Pancreas (tissue), 10 donors: ENCODE measurements at regions not wholly inside any gene's neighbourhood (a gene's known extent, or its start where the extent isn't known, plus 50 kb on each side); places are given as distances from the start of the nearest gene placed in this dataset.
"Not testable (repeated sequence)": the region's sequence is repeated elsewhere in the genome, so short reads cannot be mapped to it uniquely, and the experiment has no call there.

ENCODE experiments used
- ATAC-seq, 4 donors: fragments of 200-7000 bp; cut with Tn5 transposase; one replicate each; pipeline versions ENCODE4 v1.8.0 to v1.9.1; 2020; ENCODE audit warnings: mild to moderate bottlenecking in 4 of 4, moderate library complexity in 4 of 4
- DNase-seq, 6 donors: peaks; one replicate each; pipeline ENCODE4 v3.0.0-alpha.2; 2020
- FAIRE-seq: peaks from 2 replicates; lab custom pipeline; 2012; peaks lifted over from hg19 to GRCh38; lab: Jason Lieb, UNC
- H3K27ac ChIP-seq, 4 donors: fragments of 200-600 bp; sonication (generic); 1 replicate in 3 of 4; 2 replicates in 1 of 4; pipeline versions ENCODE4 v1.5.0 to v1.8.0; 2020
- H3K27me3 ChIP-seq, 4 donors: fragments of 200-600 bp; one replicate each; pipeline ENCODE4 v1.8.0; 2021
- H3K36me3 ChIP-seq, 3 donors: fragments of 200-600 bp; sonication (generic) in 1 of 3; one replicate each; pipeline versions ENCODE4 v1.5.0 to v1.8.0; 2020 to 2021
- H3K4me1 ChIP-seq, 3 donors: fragments of 200-600 bp; one replicate each; pipeline ENCODE4 v1.8.0; 2021
- H3K4me3 ChIP-seq, 4 donors: fragments of 200-600 bp; sonication (generic) in 2 of 4; one replicate each; pipeline versions ENCODE4 v1.5.0 to v1.8.0; 2020 to 2021
- H3K9me3 ChIP-seq, 4 donors: fragments of 200-600 bp; one replicate each; pipeline ENCODE4 v1.8.0; 2021
- WGBS, 2 donors: extraction: QIAGEN DNeasy Blood & Tissue Kit; methylation state at CpG; one replicate each; pipeline ENCODE4 v1.1.7; 2013; 5-methylcytosine and 5-hydroxymethylcytosine counted together
- intact Hi-C, 3 donors: fragments of 100-400 bp; cut with DNase I; formaldehyde crosslinking; loops; one replicate each; pipeline versions ENCODE4 v1.11.1 to v1.14.2; 2022
- TF ChIP-seq, protein P1 (sequence below), 4 donors: fragments of 200-600 bp; sonication (generic) in 3 of 4; IDR thresholded peaks; one replicate each; pipeline versions ENCODE4 v1.5.0 to v1.8.0; 2021; ENCODE audit warnings: antibody characterized with exemption in 4 of 4
- donor health status: healthy with polysubstance abuse.
- donor health status: DM: no; HTN: no; CAD: no; lungs with moderate emphysema.
- donor health status: DM: no; HTN: no; CAD: no.
- donor health status: control.
- donor health status: control.
- donor health status: Bipolar disorder and iron deficiency.
- donor health status: DM: yes; HTN: yes; CAD: no.
- donor health status: DM: no; HTN: no; CAD: no.
- donor health status: DM: no; HTN: no; CAD: no.
- donor health status: DM: yes; HTN: yes; CAD: no.

GRCh38 chr11:13614918-13615317, 53.5 kb upstream of the FAR1 start:
- H3K4me1 ChIP-seq, H3K36me3 ChIP-seq, intact Hi-C loops, H3K4me3 ChIP-seq, H3K27ac ChIP-seq, FAIRE-seq, ATAC-seq, H3K9me3 ChIP-seq, DNase-seq, H3K27me3 ChIP-seq: not testable (repeated sequence)

- Histone ChIP-seq H3K27ac (no peak overlapping the region), H3K4me3 (no peak overlapping the region), H3K4me1 (no peaks in the 10 kb centered on the region), H3K27me3 (no peaks in the 10 kb centered on the region), H3K36me3 (no peaks in the 10 kb centered on the region), H3K9me3 (no peaks in the 10 kb centered on the region)
- intact Hi-C loops = no loop called here
- no peak for ATAC-seq
- TF ChIP-seq, protein P1, sequence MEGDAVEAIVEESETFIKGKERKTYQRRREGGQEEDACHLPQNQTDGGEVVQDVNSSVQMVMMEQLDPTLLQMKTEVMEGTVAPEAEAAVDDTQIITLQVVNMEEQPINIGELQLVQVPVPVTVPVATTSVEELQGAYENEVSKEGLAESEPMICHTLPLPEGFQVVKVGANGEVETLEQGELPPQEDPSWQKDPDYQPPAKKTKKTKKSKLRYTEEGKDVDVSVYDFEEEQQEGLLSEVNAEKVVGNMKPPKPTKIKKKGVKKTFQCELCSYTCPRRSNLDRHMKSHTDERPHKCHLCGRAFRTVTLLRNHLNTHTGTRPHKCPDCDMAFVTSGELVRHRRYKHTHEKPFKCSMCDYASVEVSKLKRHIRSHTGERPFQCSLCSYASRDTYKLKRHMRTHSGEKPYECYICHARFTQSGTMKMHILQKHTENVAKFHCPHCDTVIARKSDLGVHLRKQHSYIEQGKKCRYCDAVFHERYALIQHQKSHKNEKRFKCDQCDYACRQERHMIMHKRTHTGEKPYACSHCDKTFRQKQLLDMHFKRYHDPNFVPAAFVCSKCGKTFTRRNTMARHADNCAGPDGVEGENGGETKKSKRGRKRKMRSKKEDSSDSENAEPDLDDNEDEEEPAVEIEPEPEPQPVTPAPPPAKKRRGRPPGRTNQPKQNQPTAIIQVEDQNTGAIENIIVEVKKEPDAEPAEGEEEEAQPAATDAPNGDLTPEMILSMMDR (IDR thresholded peaks at IDR 0.05) = no peak
- WGBS, 2 donors = 58 to 64% methylated on average over 2 of the region's 2 CpGs
- DNase-seq = no peak
- FAIRE-seq = no peak
Observed at GRCh38 chr11:13608656-13609055, 59.8 kb upstream of the FAR1 start.

GRCh38 chr11:13606701-13607100, 61.8 kb upstream of the FAR1 start:
- Histone ChIP-seq H3K4me3 (no peak overlapping the region), H3K9me3 (no peaks in the 10 kb centered on the region), H3K27me3 (no peaks in the 10 kb centered on the region), H3K27ac (no peak overlapping the region), H3K4me1 (no peaks in the 10 kb centered on the region), H3K36me3 (no peaks in the 10 kb centered on the region)
- DNase-seq (no peak), ATAC-seq (no peak), FAIRE-seq (no peak)
- TF ChIP-seq, protein P1 (IDR thresholded peaks at IDR 0.05) = no peak
- intact Hi-C loops = no loop called here
- 24 to 28% methylated on average over 2 of the region's 2 CpGs for WGBS, 2 donors

GRCh38 chr11:13603661-13604060, 64.8 kb upstream of the FAR1 start:
- FAIRE-seq (no peak), DNase-seq (no peak), ATAC-seq (no peak)
- Histone ChIP-seq H3K36me3 (no peaks in the 10 kb centered on the region), H3K27me3 (no peaks in the 10 kb centered on the region), H3K9me3 (no peaks in the 10 kb centered on the region), H3K27ac (no peak overlapping the region), H3K4me1 (no peaks in the 10 kb centered on the region), H3K4me3 (no peak overlapping the region)
- TF ChIP-seq, protein P1 (IDR thresholded peaks at IDR 0.05) = no peak
- intact Hi-C loops = no loop called here
- WGBS, 2 donors = 83 to 84% methylated on average over 1 of the region's 1 CpG

DNA sequence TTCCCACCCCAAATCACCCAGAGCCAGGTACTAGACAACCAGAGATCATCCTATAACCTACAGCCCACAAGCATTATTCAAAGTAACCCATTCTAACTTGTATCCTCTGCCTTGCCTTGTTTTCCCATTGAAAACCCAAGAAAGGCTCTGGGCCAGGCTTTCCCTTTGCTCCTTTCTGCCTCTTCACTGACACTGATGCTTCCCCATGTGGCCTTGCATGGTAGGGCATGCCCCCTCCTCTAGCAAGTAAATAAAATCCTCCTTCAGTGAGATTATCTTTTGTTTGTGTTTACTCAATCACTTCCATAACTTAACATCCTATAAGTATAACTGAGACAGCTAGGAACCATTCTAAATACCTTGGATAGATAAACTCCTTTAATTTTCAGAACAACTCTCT, 65.6 kb upstream of the FAR1 start:
- no peak for FAIRE-seq
- TF ChIP-seq, protein P1 (IDR thresholded peaks at IDR 0.05) = no peak

More for the DNA sequence above, 65.6 kb upstream of the FAR1 start:
- intact Hi-C loops = no loop called here
- Histone ChIP-seq H3K9me3 (no peaks in the 10 kb centered on the region), H3K27ac (no peak overlapping the region), H3K36me3 (no peaks in the 10 kb centered on the region), H3K27me3 (no peaks in the 10 kb centered on the region), H3K4me1 (no peaks in the 10 kb centered on the region), H3K4me3 (no peak overlapping the region)
- DNase-seq (no peak), ATAC-seq (no peak)
